Stimulated activated CD4-positive, alpha-beta T cell treated with anti-CD3 and anti-CD28 coated beads, Interleukin-12 subunit alpha, Interleukin-12 subunit beta, amount 100 ng/mL, for 48 hours (primary cell): ENCODE measurements at regions not wholly inside any gene's neighbourhood (a gene's known extent, or its start where the extent isn't known, plus 50 kb on each side); places are given as distances from the start of the nearest gene placed in this dataset.

Experiments used
- DNase-seq, 3 donors: peaks; one replicate each; pipeline ENCODE4 v3.0.0-alpha.2; 2020; ENCODE audit warnings: low read depth in 2 of 3, low spot score in 1 of 3

DNA sequence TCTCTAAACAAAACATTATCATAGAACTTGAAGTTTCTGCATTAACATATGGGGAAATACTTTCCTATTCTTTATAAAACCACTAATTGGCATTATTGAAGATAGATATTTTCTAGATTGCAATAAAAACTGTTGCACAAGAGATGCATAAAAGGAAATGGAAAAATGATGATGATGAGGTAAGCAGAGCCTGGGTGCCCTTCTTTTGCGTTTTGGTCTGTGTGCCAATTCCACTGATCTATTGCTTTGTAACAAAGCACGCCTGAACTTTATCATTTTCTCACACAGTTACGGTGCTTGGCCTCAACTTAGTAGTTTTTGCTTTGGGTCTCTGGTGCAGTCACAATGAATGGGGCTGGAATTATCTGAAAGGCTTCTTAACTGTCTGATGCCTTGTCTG, 450.5 kb downstream of the MAFB start:
- no peak for DNase-seq

DNA sequence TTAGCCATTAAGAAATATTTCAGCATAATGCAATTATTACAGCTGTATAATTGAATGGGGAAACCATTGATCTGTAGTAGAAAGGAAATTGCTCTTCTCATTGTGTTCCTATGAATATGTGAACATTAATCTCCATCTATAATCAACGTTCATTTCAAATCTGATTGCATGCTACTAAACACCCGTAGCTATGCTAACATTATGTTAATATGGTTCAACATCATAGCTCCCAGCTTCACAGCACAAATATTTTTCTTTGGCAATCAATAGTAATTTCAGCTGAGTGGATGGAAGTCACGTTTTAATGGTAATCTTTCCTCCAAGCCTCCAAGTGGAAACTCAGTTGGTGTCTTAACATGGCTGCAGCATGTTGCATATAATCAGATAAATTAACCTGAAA, 454.4 kb downstream of the MAFB start:
- no peak for DNase-seq

DNA sequence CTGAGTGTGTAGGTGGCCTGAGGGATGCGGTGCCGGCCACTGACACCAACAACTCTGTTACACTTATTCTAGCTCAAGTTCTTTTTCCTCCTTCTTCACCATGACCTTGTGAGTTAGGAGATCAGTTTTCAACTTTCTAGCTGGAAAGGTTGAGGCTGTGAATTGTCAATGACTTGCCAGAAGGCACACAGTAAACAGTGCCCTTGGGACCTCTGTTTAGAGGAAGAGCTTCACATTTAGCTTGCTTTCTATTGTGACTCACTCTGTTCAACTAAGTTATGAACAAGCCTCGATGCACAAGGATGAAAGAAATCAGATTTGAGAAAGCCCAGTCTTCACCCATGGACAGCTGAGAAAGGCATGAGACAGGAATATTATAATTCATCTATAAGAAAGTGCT, 455.6 kb downstream of the MAFB start:
- DNase-seq = no peak

DNA sequence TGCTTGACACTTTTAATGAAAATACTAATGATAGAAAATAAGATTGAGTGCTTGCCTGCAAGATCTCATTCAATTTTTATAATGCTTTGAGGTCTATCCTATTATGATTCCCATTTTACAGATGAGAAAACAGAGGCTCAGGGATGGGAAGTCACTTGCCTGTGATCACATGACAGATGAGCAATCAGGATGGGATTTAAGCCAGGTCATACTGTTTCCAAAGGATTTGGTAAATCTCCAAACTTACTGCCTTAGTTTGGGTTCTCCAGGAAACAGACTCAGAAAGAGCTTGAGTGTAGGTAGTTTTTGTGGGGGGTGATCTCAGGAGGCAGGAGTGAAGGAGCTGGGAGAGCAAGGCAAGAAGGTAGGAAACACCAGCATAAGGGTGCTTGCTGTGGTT, 456.3 kb downstream of the MAFB start:
- no peak for DNase-seq

DNA sequence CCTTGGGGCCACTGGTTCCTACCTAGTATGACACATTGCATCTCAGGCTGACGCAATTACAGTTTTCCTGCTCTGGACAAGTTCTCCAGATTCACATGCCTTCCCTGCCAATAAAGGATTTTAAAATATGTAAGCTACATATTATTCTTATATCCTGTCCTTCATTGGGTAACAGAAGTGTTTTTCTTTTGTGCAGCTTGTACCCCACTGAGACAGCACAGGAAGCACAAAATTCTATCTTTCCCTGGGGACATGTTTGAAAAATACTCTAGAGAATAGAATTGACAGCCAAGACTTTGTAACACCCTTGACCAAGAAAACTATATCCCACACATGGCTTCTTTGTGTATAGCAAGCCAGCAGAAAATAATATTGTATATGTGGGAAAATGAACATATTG, 456.8 kb downstream of the MAFB start:
- no peak for DNase-seq

DNA sequence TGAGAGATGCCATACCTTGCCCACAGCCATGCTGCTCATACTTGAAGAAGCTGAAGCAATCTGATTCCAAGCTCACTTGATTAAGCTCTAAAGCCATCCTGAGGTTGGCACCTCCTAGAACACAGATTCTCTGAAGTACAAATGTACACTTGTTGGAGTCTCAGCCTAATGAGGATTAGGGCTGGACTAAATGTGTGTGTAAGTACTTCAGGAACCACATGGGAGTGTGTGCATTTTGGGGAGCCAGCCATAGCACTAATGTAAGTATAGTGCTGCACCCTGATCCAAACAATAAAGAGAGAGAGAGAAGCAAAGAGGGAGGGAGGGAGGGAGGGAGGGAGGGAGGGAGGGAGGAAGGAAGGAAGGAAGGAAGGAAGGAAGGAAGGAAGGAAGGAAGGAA, 458.6 kb downstream of the MAFB start:
- DNase-seq = no peak

DNA sequence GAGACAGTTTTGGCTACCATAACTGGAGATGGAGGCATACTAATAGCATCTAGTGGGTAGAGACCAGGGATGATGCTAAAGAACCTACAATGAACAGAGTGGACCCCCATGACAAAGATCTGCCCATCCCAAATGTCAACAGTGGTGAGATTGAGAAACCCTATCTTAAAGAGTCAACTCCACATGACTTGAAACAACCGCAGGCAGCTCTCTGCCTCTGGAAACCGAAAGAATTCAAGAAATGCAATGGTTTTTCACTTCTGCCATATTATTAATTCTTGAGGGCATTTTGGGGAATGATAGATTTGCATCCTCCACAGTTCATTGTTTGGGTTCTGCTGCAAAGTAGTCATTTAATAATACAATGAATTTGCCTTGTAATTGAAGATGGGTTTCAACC, 463.4 kb downstream of the MAFB start:
- DNase-seq = no peak

DNA sequence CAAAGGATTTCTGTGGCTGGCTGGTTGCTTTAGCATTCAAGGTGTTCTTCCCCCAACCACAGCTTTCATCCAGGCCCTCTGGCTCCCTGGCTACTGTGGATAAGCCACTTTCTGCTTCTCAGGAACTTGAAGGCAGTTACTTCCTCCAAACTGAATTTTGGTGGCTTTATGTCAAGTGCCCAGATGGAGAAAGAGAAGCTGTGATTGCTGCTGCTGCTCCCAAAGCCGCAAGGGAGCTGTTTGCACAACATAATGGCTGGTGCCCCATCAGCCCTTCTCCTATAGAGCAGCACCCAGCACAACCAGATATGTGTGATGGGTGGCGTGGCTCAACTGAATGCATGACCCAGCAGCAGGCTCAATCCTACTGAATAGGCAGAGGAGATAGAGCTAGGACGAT, 465.2 kb downstream of the MAFB start:
- DNase-seq = no peak

DNA sequence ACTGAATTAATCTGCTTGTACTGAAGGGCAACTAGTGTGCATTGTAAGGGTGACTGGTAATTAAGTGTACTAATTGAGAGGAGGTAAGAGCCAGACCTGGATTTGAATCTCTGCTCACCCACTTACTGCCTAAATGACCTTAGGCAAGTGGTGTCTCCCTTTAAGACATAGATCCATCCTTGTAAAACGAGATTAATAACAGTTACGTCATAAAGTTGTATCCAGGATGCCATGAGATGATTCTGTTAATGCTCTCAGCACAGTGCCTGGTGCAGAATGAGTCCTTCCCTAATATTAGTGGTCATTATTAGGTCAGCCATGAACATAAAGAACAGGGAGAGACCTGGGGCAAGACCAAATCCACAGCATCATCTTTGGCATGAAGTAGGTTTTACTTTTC, 470.1 kb downstream of the MAFB start:
- no peak for DNase-seq

DNA sequence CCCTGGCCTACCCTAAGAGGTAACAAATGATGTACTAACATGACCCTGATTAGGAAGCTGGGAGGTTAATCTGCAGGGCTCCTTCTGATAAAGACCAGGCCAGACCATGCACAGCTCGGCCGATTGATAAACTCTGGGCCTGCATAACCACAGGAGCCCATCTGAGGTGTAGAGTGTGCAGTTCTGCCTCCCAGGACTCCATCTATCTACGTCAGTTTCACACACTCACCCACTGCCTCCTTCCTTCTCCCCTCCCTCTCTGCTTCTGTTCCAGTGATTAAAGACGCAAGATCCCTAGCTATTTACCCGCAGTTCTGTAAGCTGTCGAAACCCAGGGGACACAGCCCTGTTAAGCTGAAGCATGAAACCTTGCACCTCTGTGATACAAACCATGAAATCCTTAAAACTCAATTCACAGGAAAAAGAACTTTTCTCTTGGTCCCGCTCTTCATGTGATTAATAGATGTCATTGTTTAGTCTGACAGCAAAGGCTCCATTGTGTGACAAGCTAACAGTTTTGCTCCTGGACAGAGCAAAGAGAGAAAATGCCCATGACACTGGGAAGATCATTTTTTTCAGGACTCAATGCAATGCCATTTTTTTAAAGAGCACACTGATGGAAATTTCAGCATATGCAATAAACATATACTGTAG, 470.6 kb downstream of the MAFB start:
- no peak for DNase-seq

DNA sequence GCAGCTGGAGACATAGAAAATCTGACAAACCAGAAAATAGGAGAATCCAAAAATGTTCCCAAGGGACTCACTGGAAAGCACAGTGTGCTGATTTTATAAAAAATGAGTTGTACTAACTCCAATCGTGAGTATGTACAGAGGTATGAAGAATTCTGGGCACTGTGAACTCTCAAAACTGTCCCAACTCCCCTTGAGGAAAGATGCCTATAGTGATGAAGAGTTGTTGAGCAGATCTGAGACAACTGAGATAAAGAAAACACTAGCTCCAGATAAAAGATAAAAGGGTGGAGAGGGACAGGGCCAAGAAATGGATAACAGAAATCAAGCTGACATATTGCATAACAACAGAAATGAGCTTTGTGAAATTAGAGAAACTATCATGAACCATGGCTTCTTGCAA, 481.4 kb downstream of the MAFB start:
- DNase-seq = no peak

DNA sequence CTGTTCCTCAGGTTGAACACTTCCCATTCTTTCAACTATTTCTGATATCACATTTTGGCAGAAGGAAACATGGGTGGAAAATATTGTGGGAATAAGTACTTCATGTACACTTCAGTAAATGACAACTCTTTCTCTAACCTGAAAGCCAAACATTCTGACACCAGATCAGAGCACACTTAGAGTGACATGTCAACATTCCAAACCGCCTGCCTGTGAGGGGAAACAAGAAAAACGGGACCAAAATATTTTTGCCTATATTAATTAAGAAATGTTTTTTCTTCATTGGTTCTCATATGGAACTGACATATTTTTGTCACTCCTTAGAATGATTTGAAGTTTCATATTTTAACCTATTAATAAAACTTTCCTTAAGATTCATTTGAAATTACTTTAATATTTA, 483.1 kb downstream of the MAFB start:
- no peak for DNase-seq

DNA sequence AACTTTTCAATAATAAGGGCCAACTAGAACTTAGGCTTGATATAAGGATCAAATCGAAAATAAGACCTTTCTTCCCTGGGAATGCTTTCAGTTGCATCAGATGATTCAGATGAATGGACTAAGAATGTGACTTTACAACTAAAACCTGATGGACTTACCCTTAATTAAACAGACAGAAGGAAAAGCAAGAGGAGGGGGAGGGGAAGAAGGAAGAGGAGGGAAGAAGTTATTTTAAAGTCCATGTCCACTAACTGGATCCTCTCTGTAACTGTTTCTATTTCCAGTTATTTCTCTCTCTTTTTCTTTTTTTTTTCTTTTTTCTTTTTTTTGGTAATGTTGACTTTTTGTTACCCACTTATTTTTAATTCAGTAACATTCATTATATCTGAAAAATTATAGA, 486.0 kb downstream of the MAFB start:
- no peak for DNase-seq

DNA sequence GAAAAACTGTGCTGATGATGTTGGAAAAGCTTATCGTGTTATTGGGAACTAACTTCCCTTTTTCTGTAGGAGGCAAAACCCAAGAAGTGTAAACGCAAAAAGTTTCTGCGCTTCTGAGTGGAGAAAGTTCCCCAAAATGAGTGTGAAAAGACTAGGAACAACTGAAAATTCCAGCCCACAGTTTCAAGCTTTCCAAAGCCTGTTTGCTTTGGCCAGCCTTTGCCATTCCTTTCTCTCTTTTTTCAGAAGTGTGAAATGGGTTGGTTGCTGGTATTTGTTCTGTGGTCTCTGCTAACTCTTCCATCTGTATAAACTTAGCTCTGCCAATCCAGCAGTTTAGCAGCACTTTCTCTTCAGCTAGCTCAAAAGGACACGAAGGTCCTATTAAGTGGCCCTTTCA, 491.3 kb downstream of the MAFB start:
- no peak for DNase-seq

DNA sequence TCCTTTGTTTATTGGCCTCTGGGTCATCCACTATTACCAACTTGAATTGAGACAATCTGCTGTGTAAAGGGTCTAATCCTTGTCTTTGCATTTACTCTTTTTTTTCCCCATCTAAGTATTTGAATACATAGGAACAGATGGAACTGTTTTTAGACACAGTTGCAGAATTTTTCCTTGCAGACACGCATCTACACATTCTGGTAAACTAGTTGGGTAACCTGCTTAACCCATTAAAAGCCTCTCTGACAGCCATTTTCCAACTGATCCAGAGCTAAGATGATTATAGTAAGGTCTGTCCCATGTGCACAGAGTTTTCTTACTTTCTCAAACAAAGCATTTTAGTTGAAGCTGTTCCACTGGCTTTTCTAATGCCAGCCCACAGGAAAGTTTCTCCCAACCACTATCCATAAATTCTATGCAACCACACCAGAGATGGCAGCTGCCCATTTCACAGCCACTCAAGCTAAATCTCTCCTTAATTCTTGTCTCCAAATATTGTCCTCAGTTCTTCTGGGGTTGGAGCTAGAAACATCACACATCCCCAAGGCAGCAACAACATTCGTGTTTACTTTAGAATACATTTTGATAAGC, 492.1 kb downstream of the MAFB start:
- no peak for DNase-seq

DNA sequence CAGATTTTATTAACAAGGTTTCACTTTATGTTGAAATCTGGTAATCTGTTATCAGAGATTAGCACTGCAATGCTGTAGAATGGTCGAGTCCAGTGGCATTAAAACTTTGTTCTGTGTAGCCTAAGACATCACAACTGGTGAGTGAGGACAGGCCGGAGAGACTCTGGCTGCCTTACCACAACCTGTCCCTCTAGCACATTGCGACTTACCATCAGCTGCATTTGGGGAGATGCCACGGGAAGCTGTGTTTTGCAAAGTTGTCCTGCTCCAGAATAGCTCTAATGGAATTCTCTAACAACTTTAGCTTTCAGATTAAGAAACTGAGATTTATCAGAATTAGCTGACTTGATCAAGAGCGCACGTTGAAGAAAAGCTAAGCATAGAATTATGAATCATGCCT, 493.3 kb downstream of the MAFB start:
- DNase-seq = no peak

DNA sequence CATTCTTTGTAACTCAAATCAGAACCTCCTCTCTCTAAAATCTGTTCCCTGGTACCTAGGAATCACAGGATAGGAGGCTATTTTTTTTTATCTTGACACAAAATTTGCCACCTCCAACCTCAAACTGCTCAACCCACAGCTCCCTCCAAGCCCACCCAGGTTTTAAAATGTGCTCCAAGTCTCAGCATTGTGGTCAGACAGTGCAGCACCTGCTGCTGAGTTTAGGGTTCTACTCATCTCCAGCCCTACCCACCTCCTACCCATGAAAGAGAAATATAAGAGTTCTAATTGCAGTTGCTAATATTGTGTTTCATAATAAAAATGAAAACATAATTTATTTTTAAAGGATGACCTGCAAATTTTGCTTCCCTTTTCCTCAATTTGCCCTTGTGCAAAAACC, 496.5 kb downstream of the MAFB start:
- no peak for DNase-seq

DNA sequence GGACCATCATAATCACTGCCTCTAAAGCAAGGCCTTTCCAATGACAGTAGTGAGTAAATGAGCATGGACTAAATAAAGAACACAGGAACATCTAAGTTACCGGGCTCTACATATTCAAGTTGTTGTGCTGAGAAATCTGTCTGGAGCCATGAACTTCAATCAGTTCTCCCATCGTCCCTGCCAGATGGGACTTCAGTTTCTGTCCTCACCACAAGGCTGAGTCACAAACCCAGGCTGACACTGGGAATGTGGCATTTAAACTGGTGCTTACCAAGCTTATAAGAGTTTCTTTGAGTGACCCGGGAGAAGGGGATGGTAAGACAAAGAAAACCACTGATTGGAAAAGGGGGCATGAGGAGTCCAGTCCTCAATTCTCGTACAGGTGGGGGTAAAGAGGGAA, 497.0 kb downstream of the MAFB start:
- no peak for DNase-seq

DNA sequence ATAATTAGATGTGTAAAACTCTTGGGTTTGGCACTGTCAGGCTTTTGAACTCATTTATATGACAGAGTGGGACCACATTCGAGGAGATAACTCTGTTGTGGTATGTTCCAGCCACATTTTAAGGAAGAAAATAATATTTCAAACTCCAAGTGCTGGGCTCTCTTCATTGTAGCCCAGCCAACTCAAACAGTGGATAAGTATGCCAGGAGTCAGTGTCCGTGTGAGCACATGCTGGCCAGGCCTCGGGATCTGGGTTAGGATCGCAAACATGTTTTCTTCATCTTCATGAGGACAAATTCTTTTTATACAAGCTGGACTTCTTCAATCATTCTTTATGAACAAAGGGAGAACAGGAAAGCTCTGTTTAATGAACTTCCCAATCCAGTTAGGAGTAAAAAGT, 497.5 kb downstream of the MAFB start:
- DNase-seq = no peak

DNA sequence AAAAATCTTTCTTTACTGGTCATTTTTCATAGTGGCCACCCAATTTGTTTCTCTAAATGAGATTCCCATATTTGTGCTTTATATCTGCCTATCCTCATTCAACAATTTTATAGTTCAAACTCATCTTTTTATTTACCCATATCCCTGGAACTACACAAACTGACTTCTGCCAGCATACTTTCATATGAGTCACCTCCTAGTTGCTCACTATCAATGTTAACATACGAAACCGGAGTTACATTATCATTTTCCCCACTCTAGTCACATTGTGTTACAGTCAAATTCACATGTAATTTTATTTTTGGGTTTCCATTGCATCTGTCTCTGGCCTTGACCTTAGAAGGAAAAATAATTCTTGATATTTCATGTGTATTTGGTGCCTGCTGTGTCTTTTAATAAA, 499.4 kb downstream of the MAFB start:
- no peak for DNase-seq

DNA sequence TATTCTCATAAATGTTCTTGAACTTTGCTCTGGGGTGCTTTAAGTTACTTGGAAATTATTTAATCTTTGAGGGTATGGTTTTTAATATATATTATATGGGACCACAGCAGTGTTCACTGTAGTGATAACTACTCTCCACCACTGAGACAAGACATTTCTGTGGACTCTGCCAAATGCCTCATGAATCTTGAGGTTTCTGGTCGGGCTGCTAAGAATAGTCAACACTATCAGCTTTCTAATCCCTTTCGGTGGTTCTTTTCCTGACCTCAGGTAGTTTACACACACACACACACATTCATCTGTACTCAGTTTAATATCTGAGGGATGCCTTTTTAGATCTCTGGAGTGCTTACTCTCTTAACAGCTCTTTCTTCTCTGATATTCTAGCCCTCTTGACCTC, 500.7 kb downstream of the MAFB start:
- DNase-seq = no peak

DNA sequence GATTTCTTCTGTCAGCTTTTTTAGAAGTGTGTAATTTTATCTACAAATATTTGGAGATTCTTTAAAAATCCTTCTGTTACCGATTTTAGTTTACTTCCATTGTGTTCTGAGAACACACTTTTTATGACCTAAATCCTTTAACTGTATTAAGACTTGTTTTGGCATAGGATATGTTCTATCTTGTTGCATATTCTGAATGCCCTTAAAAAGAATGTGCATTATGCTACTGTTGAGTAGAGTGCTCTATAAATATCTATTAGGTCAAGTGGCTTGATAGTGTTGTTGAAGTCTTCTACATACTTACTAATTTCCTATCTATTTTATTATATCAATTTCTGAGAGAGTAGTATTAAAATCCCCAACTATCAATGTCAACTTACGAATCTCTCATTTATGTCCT, 502.2 kb downstream of the MAFB start:
- DNase-seq = no peak

DNA sequence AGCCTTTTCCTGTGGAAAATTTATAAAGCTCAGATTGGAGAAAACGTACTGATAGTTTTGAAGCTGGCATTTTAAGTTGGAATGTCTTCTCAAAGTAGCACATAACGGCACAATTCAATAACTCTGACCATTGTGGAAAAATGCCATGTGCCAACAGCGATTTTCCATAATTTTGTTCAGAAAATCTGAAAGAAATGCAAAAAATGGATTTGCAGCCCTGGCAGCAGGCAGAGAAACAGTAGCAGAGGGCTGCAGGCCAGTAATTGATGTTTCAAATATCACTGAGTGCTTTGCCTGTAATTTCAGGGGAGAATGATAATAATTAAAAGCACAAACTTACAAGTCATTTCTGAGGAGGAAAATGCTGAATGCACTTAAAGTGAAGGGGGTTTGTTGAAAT, 507.4 kb downstream of the MAFB start:
- no peak for DNase-seq
